ENCODE measurements at regions not wholly inside any gene's neighbourhood (a gene's known extent, or its start where the extent isn't known, plus 50 kb on each side); places are given as distances from the start of the nearest gene placed in this dataset.

- Histone ChIP-seq H3K4me2 (ENCODE audit: low read length) (no peak overlapping the region), H3K4me3 (ENCODE audit: insufficient read depth, low read depth, low read length) (no peak overlapping the region), H4K20me1 (ENCODE audit: insufficient read depth, low read length) (no peaks in the 10 kb centered on the region), H3K27ac (ENCODE audit: low read depth, low read length) (no peak overlapping the region), H2AFZ (ENCODE audit: low read depth, low read length) (no peak overlapping the region), H3K4me1 (ENCODE audit: insufficient read depth, low read length) (no peaks in the 10 kb centered on the region), H3K79me2 (ENCODE audit: insufficient read depth, low read length) (no peaks in the 10 kb centered on the region), H3K9me3 (ENCODE audit: insufficient read depth, low read depth, low read length) (no peaks in the 10 kb centered on the region), H3K9ac (ENCODE audit: low read length) (no peak overlapping the region), H3K36me3 (ENCODE audit: insufficient read depth, low read length) (no peaks in the 10 kb centered on the region), H3K27me3 (ENCODE audit: insufficient read depth, low read length) (no peaks in the 10 kb centered on the region)
- no peak overlapping the region for H3K27ac Mint-ChIP-seq (ENCODE audit: unreplicated experiment)
- no peaks in the 10 kb centered on the region for H3K36me3 Mint-ChIP-seq (ENCODE audit: low read depth, unreplicated experiment)
- FAIRE-seq (no peak), DNase-seq (ENCODE audit: low read depth) (no peak)
- no peak overlapping the region for H3K4me3 Mint-ChIP-seq (ENCODE audit: unreplicated experiment)
- peaks cover 16% of the 10 kb centered on the region for H3K4me1 Mint-ChIP-seq (ENCODE audit: low read depth, unreplicated experiment)
- H3K27me3 Mint-ChIP-seq (ENCODE audit: low read depth, unreplicated experiment) = no peaks in the 10 kb centered on the region
- TF ChIP-seq EZH2 (IDR thresholded peaks at IDR 0.05; ENCODE audit: insufficient read depth, low read length) = no peak
- TF ChIP-seq CTCF (IDR thresholded peaks at IDR 0.05; ENCODE audit: insufficient read depth, low read depth, low read length) = no peak
- no peaks in the 10 kb centered on the region for H3K9me3 Mint-ChIP-seq (ENCODE audit: unreplicated experiment)
These were observed 258.6 kb upstream of the FOXN3 start for GRCh38 chr14:89675590-89675989.

GRCh38 chr14:89674936-89675335, 257.9 kb upstream of the FOXN3 start:
- no peak overlapping the region for H3K27ac ChIP-seq (ENCODE audit: low read depth, low read length)
- no peaks in the 10 kb centered on the region for H3K9me3 ChIP-seq (ENCODE audit: insufficient read depth, low read depth, low read length)
- H2AFZ ChIP-seq (ENCODE audit: low read depth, low read length) = no peak overlapping the region
- H4K20me1 ChIP-seq (ENCODE audit: insufficient read depth, low read length) = no peaks in the 10 kb centered on the region
- Mint-ChIP-seq H3K4me3 (ENCODE audit: unreplicated experiment) (no peak overlapping the region), H3K4me1 (ENCODE audit: low read depth, unreplicated experiment) (peaks cover 16% of the 10 kb centered on the region), H3K36me3 (ENCODE audit: low read depth, unreplicated experiment) (no peaks in the 10 kb centered on the region), H3K27me3 (ENCODE audit: low read depth, unreplicated experiment) (no peaks in the 10 kb centered on the region), H3K9me3 (ENCODE audit: unreplicated experiment) (no peaks in the 10 kb centered on the region), H3K27ac (ENCODE audit: unreplicated experiment) (no peak overlapping the region)
- H3K4me1 ChIP-seq (ENCODE audit: insufficient read depth, low read length) = no peaks in the 10 kb centered on the region
- no peak overlapping the region for H3K9ac ChIP-seq (ENCODE audit: low read length)
- no peaks in the 10 kb centered on the region for H3K36me3 ChIP-seq (ENCODE audit: insufficient read depth, low read length)
- FAIRE-seq = no peak
- no peak overlapping the region for H3K4me2 ChIP-seq (ENCODE audit: low read length)
- no peaks in the 10 kb centered on the region for H3K27me3 ChIP-seq (ENCODE audit: insufficient read depth, low read length)
- DNase-seq (ENCODE audit: low read depth) = no peak
- no peak overlapping the region for H3K4me3 ChIP-seq (ENCODE audit: insufficient read depth, low read depth, low read length)
- TF ChIP-seq CTCF (IDR thresholded peaks at IDR 0.05; ENCODE audit: insufficient read depth, low read depth, low read length) = no peak
- H3K79me2 ChIP-seq (ENCODE audit: insufficient read depth, low read length) = no peaks in the 10 kb centered on the region

- no peak for TF ChIP-seq CTCF (IDR thresholded peaks at IDR 0.05; ENCODE audit: insufficient read depth, low read depth, low read length)
- no peak for TF ChIP-seq EZH2 (IDR thresholded peaks at IDR 0.05; ENCODE audit: insufficient read depth, low read length)
These were observed 257.2 kb upstream of the FOXN3 start for GRCh38 chr14:89674240-89674639.

More at GRCh38 chr14:89674240-89674639, 257.2 kb upstream of the FOXN3 start:
- H3K36me3 ChIP-seq (ENCODE audit: insufficient read depth, low read length) = no peaks in the 10 kb centered on the region
- H3K9me3 ChIP-seq (ENCODE audit: insufficient read depth, low read depth, low read length) = no peaks in the 10 kb centered on the region
- no peak overlapping the region for H2AFZ ChIP-seq (ENCODE audit: low read depth, low read length)
- H3K4me3 ChIP-seq (ENCODE audit: insufficient read depth, low read depth, low read length) = no peak overlapping the region
- H3K27me3 ChIP-seq (ENCODE audit: insufficient read depth, low read length) = no peaks in the 10 kb centered on the region
- Mint-ChIP-seq H3K27ac (ENCODE audit: unreplicated experiment) (no peak overlapping the region), H3K36me3 (ENCODE audit: low read depth, unreplicated experiment) (no peaks in the 10 kb centered on the region), H3K9me3 (ENCODE audit: unreplicated experiment) (no peaks in the 10 kb centered on the region), H3K4me3 (ENCODE audit: unreplicated experiment) (no peak overlapping the region), H3K27me3 (ENCODE audit: low read depth, unreplicated experiment) (no peaks in the 10 kb centered on the region), H3K4me1 (ENCODE audit: low read depth, unreplicated experiment) (peaks cover 16% of the 10 kb centered on the region)
- no peaks in the 10 kb centered on the region for H3K4me1 ChIP-seq (ENCODE audit: insufficient read depth, low read length)
- DNase-seq (ENCODE audit: low read depth) (no peak), FAIRE-seq (no peak)
- H4K20me1 ChIP-seq (ENCODE audit: insufficient read depth, low read length) = no peaks in the 10 kb centered on the region
- no peaks in the 10 kb centered on the region for H3K79me2 ChIP-seq (ENCODE audit: insufficient read depth, low read length)
- H3K4me2 ChIP-seq (ENCODE audit: low read length) = no peak overlapping the region
- H3K9ac ChIP-seq (ENCODE audit: low read length) = no peak overlapping the region
- H3K27ac ChIP-seq (ENCODE audit: low read depth, low read length) = no peak overlapping the region
